ENCODE measurements at regions not wholly inside any gene's neighbourhood (a gene's known extent, or its start where the extent isn't known, plus 50 kb on each side); places are given as distances from the start of the nearest gene placed in this dataset.
A peak's percentile ranks its signal among the peaks of the same experiment; 100 is the strongest.

DNA sequence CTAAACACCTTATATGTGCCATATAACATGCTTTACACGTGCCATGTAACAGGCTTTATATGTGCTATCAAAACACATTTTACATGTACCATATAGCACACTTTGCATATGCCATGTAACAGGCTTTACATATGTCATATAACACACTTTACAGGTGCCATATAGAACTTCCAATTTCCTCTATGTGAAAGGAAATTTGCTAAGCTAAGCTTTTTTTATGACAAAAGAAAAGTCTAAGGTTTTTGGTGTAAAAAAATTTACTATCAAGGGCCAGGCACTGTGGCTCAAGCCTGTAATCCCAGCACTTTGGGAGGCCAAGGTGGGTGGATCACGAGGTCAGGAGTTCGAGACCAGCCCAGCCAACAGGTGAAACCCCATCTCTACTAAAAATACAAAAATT is 136.5 kb downstream of the AKAIN1 start:
- DNase-seq, result no peak
- Histone ChIP-seq H3K23ac (ENCODE audit: low read length in 2 of 2) (no peak overlapping the region), H3K27ac (ENCODE audit: low read length, poor library complexity, severe bottlenecking) (no peak overlapping the region), H3K18ac (ENCODE audit: low read depth in 1 of 2, low read length in 2 of 2) (no peak overlapping the region), H3K4me1 (ENCODE audit: control insufficient read depth, insufficient read depth, low read depth, low read length) (no peaks in the 10 kb centered on the region), H3K79me1 (replicated peaks; ENCODE audit: low read length, poor library complexity, severe bottlenecking) (no peaks in the 10 kb centered on the region), H3K36me3 (ENCODE audit: control insufficient read depth in 1 of 2, insufficient read depth in 2 of 2, low read depth in 1 of 2, low read length in 2 of 2) (no peaks in the 10 kb centered on the region), H2BK5ac (ENCODE audit: low read depth, low read length, poor library complexity, severe bottlenecking) (no peak overlapping the region), H3K4me2 (ENCODE audit: low read length, poor library complexity, severe bottlenecking) (no peak overlapping the region), H2AK5ac (ENCODE audit: low read length, severe bottlenecking) (no peak overlapping the region), H3K9me3 (ENCODE audit: control insufficient read depth, low read length) (no peaks in the 10 kb centered on the region), H2AFZ (ENCODE audit: low read depth, low read length) (no peak overlapping the region), H4K8ac (ENCODE audit: low read length) (no peak overlapping the region), H2BK15ac (ENCODE audit: low read depth, poor library complexity, severe bottlenecking) (no peak overlapping the region), H2BK120ac (ENCODE audit: low read depth, low read length) (no peak overlapping the region), H3K27me3 (ENCODE audit: control insufficient read depth in 1 of 2, insufficient read depth in 1 of 2, low read length in 2 of 2) (no peaks in the 10 kb centered on the region), H3K14ac (ENCODE audit: low read length in 2 of 2) (no peak overlapping the region), H3K9ac (ENCODE audit: low read length) (no peak overlapping the region), H4K91ac (ENCODE audit: low read length) (no peak overlapping the region), H2BK12ac (ENCODE audit: low read length in 2 of 2) (no peak overlapping the region), H3K4me3 (ENCODE audit: insufficient read depth in 1 of 2, low read depth in 1 of 2, low read length in 2 of 2) (no peak overlapping the region), H3K4ac (ENCODE audit: low read depth in 1 of 2, low read length in 2 of 2) (no peak overlapping the region)
- WGBS, result 68% methylated on average over 3 of the region's 3 CpGs

DNA sequence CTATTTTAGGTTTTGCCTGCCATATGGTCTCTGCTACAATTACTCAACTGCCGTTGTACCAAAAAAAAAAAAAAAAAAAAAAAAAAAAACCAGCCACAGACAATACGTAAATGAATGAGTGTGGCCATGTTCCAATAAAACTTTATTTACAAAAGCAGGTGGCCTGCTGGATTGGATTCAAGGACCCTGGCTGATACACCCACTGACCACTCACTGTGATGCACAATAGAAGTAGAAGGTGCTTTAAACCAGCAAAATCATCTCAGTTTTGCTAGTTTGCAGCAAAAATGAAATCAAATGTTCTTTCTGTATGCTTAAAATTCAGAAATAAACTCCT is 137.4 kb downstream of the AKAIN1 start:
- H4K91ac ChIP-seq (ENCODE audit: low read length), result no peak overlapping the region
- H3K9me3 ChIP-seq (ENCODE audit: control insufficient read depth, low read length), result no peaks in the 10 kb centered on the region
- no peak overlapping the region for H4K8ac ChIP-seq (ENCODE audit: low read length)
- no peaks in the 10 kb centered on the region for H3K79me1 ChIP-seq (replicated peaks; ENCODE audit: low read length, poor library complexity, severe bottlenecking)
- H2BK120ac ChIP-seq (ENCODE audit: low read depth, low read length), result no peak overlapping the region
- DNase-seq, result no peak
- no peak overlapping the region for H3K4ac ChIP-seq (ENCODE audit: low read depth in 1 of 2, low read length in 2 of 2)
- WGBS, result 78% methylated on average over 1 of the region's 2 CpGs
- H3K9ac ChIP-seq (ENCODE audit: low read length), result peak overlapping the region; percentile 44
- no peaks in the 10 kb centered on the region for H3K27me3 ChIP-seq (ENCODE audit: control insufficient read depth in 1 of 2, insufficient read depth in 1 of 2, low read length in 2 of 2)
- H2BK5ac ChIP-seq (ENCODE audit: low read depth, low read length, poor library complexity, severe bottlenecking), result no peak overlapping the region
- H2BK15ac ChIP-seq (ENCODE audit: low read depth, poor library complexity, severe bottlenecking), result no peak overlapping the region
- H2BK12ac ChIP-seq (ENCODE audit: low read length in 2 of 2), result no peak overlapping the region
- H3K36me3 ChIP-seq (ENCODE audit: control insufficient read depth in 1 of 2, insufficient read depth in 2 of 2, low read depth in 1 of 2, low read length in 2 of 2), result no peaks in the 10 kb centered on the region
- no peak overlapping the region for H3K23ac ChIP-seq (ENCODE audit: low read length in 2 of 2)
- no peak overlapping the region for H3K14ac ChIP-seq (ENCODE audit: low read length in 2 of 2)
- H3K27ac ChIP-seq (ENCODE audit: low read length, poor library complexity, severe bottlenecking), result no peak overlapping the region
- H2AFZ ChIP-seq (ENCODE audit: low read depth, low read length), result no peak overlapping the region
- no peak overlapping the region for H3K4me2 ChIP-seq (ENCODE audit: low read length, poor library complexity, severe bottlenecking)
- H3K4me1 ChIP-seq (ENCODE audit: control insufficient read depth, insufficient read depth, low read depth, low read length), result no peaks in the 10 kb centered on the region
- no peak overlapping the region for H2AK5ac ChIP-seq (ENCODE audit: low read length, severe bottlenecking)
- no peak overlapping the region for H3K18ac ChIP-seq (ENCODE audit: low read depth in 1 of 2, low read length in 2 of 2)
- H3K4me3 ChIP-seq (ENCODE audit: insufficient read depth in 1 of 2, low read depth in 1 of 2, low read length in 2 of 2), result no peak overlapping the region

DNA sequence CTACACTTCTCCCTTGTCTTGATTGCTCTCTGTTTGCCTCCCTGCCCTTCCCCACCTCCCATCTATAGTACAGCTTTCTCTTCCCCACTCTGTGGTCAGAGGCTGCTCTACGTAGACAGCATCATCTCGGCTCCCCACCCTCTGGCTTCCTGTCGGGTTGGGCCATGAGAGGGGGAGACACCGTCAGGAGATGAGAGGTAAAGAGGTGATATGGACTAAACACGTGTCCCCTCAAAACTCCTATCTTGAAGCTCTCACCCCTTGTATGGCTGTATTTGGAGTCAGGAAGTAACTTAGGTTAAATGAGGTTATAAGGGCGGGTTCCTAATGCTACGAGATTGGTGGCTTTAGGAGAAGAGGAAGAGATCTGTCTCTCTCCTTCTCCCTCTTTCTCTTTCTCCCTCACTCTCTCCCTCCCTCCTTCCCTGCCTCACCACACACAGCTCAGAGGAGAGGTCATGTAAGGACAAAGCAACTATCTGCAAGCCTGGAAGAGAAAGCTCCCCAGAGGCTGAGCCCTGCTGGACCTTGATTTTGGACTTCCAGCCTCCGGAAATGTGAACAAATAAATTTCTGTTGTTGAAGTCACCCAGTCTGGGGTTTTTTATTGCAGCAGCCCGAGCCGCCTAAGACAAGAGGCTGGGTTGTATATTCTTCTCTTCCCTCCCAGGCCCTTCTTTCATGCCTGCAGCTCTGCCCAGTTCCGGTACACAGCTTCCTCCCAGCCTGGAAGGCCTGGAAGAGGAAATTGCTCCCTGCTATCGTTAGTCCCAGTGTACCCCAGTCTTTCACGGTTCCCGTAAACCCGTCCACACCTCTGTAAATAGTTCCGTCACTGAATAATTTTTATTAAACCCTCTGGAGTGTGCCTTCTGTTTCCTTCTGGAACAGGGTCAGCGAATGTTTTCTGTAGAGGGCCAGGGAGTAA is 138.0 kb downstream of the AKAIN1 start:
- no peaks in the 10 kb centered on the region for H3K36me3 ChIP-seq (ENCODE audit: control insufficient read depth in 1 of 2, insufficient read depth in 2 of 2, low read depth in 1 of 2, low read length in 2 of 2)
- no peak overlapping the region for H2BK5ac ChIP-seq (ENCODE audit: low read depth, low read length, poor library complexity, severe bottlenecking)
- no peak overlapping the region for H3K4me3 ChIP-seq (ENCODE audit: insufficient read depth in 1 of 2, low read depth in 1 of 2, low read length in 2 of 2)
- WGBS, result 43% methylated on average over 14 of the region's 17 CpGs
- H2AK5ac ChIP-seq (ENCODE audit: low read length, severe bottlenecking), result no peak overlapping the region
- no peak overlapping the region for H3K23ac ChIP-seq (ENCODE audit: low read length in 2 of 2)
- no peaks in the 10 kb centered on the region for H3K4me1 ChIP-seq (ENCODE audit: control insufficient read depth, insufficient read depth, low read depth, low read length)
- H4K8ac ChIP-seq (ENCODE audit: low read length), result no peak overlapping the region
- no peak for DNase-seq
- no peak overlapping the region for H3K27ac ChIP-seq (ENCODE audit: low read length, poor library complexity, severe bottlenecking)
- H3K14ac ChIP-seq (ENCODE audit: low read length in 2 of 2), result no peak overlapping the region
- no peaks in the 10 kb centered on the region for H3K27me3 ChIP-seq (ENCODE audit: control insufficient read depth in 1 of 2, insufficient read depth in 1 of 2, low read length in 2 of 2)
- H2BK12ac ChIP-seq (ENCODE audit: low read length in 2 of 2), result no peak overlapping the region
- peak overlapping the region; percentile 44 for H3K9ac ChIP-seq (ENCODE audit: low read length)
- no peaks in the 10 kb centered on the region for H3K79me1 ChIP-seq (replicated peaks; ENCODE audit: low read length, poor library complexity, severe bottlenecking)
- H3K18ac ChIP-seq (ENCODE audit: low read depth in 1 of 2, low read length in 2 of 2), result no peak overlapping the region
- no peak overlapping the region for H3K4me2 ChIP-seq (ENCODE audit: low read length, poor library complexity, severe bottlenecking)
- H2BK120ac ChIP-seq (ENCODE audit: low read depth, low read length), result no peak overlapping the region
- H2AFZ ChIP-seq (ENCODE audit: low read depth, low read length), result no peak overlapping the region
- no peak overlapping the region for H3K4ac ChIP-seq (ENCODE audit: low read depth in 1 of 2, low read length in 2 of 2)
- H3K9me3 ChIP-seq (ENCODE audit: control insufficient read depth, low read length), result no peaks in the 10 kb centered on the region
- no peak overlapping the region for H4K91ac ChIP-seq (ENCODE audit: low read length)
- no peak overlapping the region for H2BK15ac ChIP-seq (ENCODE audit: low read depth, poor library complexity, severe bottlenecking)

DNA sequence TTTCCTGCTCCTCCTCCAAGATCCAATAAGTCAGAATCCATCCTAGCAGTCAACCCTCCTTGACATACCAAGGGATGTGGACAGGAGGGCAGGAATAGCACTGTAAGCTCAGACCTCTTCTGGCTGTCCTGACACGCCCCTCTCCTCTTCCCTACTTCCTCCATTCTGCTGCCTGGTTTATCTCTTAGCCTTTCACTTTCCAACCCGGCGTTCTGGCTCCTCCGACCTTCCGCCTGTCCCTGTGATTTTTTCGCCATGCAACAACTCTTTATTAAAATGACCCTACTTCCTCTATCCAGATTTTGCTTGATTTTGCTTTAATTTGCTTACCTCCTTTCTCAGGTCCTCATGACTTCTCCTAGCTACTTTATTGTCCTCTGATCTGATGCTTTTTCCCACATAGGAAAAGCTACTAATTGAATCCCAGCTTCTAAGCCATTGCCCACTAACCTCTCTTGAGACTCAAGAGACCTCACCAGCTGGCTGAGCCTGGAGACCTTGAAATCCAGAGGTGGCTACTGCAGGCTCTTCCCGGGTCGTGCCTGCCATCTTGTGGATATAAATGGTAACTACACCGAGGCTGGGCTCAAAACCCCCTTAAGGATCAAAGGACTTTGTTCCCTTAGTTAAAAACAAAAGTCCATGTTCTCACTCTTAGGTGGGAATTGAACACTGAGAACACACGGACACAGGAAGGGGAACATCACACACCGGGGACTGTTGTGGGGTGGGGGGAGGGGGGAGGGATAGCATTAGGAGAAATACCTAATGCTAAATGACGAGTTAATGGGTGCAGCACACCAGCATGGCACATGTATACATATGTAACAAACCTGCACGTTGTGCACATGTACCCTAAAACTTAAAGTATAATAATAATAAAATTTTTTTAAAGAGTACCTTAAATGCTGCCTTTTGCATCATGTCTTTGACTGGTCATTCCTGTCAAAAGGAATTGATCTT is 139.4 kb downstream of the AKAIN1 start:
- Histone ChIP-seq H3K4ac (ENCODE audit: low read depth in 1 of 2, low read length in 2 of 2) (no peak overlapping the region), H3K9ac (ENCODE audit: low read length) (peak overlapping the region; percentile 41), H2BK15ac (ENCODE audit: low read depth, poor library complexity, severe bottlenecking) (no peak overlapping the region), H2BK12ac (ENCODE audit: low read length in 2 of 2) (no peak overlapping the region), H3K4me1 (ENCODE audit: control insufficient read depth, insufficient read depth, low read depth, low read length) (no peaks in the 10 kb centered on the region), H2BK120ac (ENCODE audit: low read depth, low read length) (no peak overlapping the region), H3K9me3 (ENCODE audit: control insufficient read depth, low read length) (no peaks in the 10 kb centered on the region), H3K4me3 (ENCODE audit: insufficient read depth in 1 of 2, low read depth in 1 of 2, low read length in 2 of 2) (no peak overlapping the region), H3K18ac (ENCODE audit: low read depth in 1 of 2, low read length in 2 of 2) (no peak overlapping the region), H4K91ac (ENCODE audit: low read length) (no peak overlapping the region), H3K27ac (ENCODE audit: low read length, poor library complexity, severe bottlenecking) (no peak overlapping the region), H3K36me3 (ENCODE audit: control insufficient read depth in 1 of 2, insufficient read depth in 2 of 2, low read depth in 1 of 2, low read length in 2 of 2) (no peaks in the 10 kb centered on the region), H4K8ac (ENCODE audit: low read length) (no peak overlapping the region), H2AFZ (ENCODE audit: low read depth, low read length) (no peak overlapping the region), H2BK5ac (ENCODE audit: low read depth, low read length, poor library complexity, severe bottlenecking) (no peak overlapping the region), H3K27me3 (ENCODE audit: control insufficient read depth in 1 of 2, insufficient read depth in 1 of 2, low read length in 2 of 2) (no peaks in the 10 kb centered on the region), H2AK5ac (ENCODE audit: low read length, severe bottlenecking) (no peak overlapping the region), H3K14ac (ENCODE audit: low read length in 2 of 2) (no peak overlapping the region), H3K4me2 (ENCODE audit: low read length, poor library complexity, severe bottlenecking) (no peak overlapping the region), H3K23ac (ENCODE audit: low read length in 2 of 2) (no peak overlapping the region), H3K79me1 (replicated peaks; ENCODE audit: low read length, poor library complexity, severe bottlenecking) (no peaks in the 10 kb centered on the region)
- WGBS, result 35% methylated on average over 8 of the region's 13 CpGs
- DNase-seq, result peak; percentile 12

Data from mesenchymal stem cell (in vitro differentiated cells and primary cell).